IMR-90 (cell line): ENCODE measurements at regions not wholly inside any gene's neighbourhood (a gene's known extent, or its start where the extent isn't known, plus 50 kb on each side); places are given as distances from the start of the nearest gene placed in this dataset.

Source experiments
- ATAC-seq: fragments of 200-7000 bp; cut with Tn5 transposase; 2 replicates; pipeline ENCODE4 v1.9.1; 2020; ENCODE audit warnings: low read depth, mild to moderate bottlenecking, moderate library complexity
- BruUV-seq: library from RNA; stranded (reverse); fragments of 400-500 nt; replicated peaks from 2 replicates; lab custom pipeline; 2021; lab: Mats Ljungman, UMichigan
- CTCF ChIA-PET: fragments of 300-600 bp; formaldehyde crosslinking; extraction: SDS; loops from one replicate; lab custom pipeline; 2021; ENCODE audit warnings: antibody characterized with exemption; lab: Yijun Ruan, JAX
- POLR2A ChIA-PET: fragments of 300-600 bp; sonication (Branson Sonifier 250); formaldehyde crosslinking; loops from one replicate; lab custom pipeline; 2022; ENCODE audit warnings: antibody characterized with exemption; ENCODE audit not compliant: unreplicated experiment; lab: Charles Lee
- DNase-seq: peaks from one replicate; pipeline ENCODE4 v3.0.0; 2013
- H2AFZ ChIP-seq: replicated peaks from 2 replicates; pipeline ENCODE3; 2013; ENCODE audit warnings: low read length, mild to moderate bottlenecking; ENCODE audit not compliant: poor library complexity
- H2AK5ac ChIP-seq: 2 replicates; pipeline ENCODE4 v1.6.1; 2013; ENCODE audit warnings: low read depth, low read length, inconsistent platforms
- H2AK9ac ChIP-seq: replicated peaks from 2 replicates; pipeline ENCODE3; 2013; ENCODE audit warnings: mild to moderate bottlenecking, low read depth, low read length, moderate library complexity; ENCODE audit not compliant: poor library complexity
- H2BK120ac ChIP-seq: 2 replicates; pipeline ENCODE4 v1.6.1; 2013; ENCODE audit warnings: low read depth, low read length, inconsistent platforms
- H2BK15ac ChIP-seq: 3 replicates; pipeline ENCODE4 v1.6.1; 2013; ENCODE audit warnings: low read depth, low read length, inconsistent platforms
- H2BK20ac ChIP-seq: 2 replicates; pipeline ENCODE4 v1.6.1; 2013; ENCODE audit warnings: low read depth, mild to moderate bottlenecking, inconsistent platforms, low read length, moderate library complexity
- H2BK5ac ChIP-seq: 2 replicates; pipeline ENCODE4 v1.6.1; 2013; ENCODE audit warnings: mild to moderate bottlenecking, low read depth, low read length, inconsistent platforms; ENCODE audit not compliant: poor library complexity, severe bottlenecking
- H3K14ac ChIP-seq: replicated peaks from 2 replicates; pipeline ENCODE4 v1.6.1; 2013; ENCODE audit warnings: low read depth, low read length, inconsistent platforms
- H3K18ac ChIP-seq: 2 replicates; pipeline ENCODE4 v1.6.1; 2013; ENCODE audit warnings: low read depth, low read length, control low read depth
- H3K23ac ChIP-seq: 2 replicates; pipeline ENCODE4 v1.6.1; 2013; ENCODE audit warnings: low read depth, low read length, inconsistent platforms
- H3K27ac ChIP-seq: 2 replicates; pipeline ENCODE4 v1.5.1; 2013; ENCODE audit warnings: mild to moderate bottlenecking, control low read depth, low read length; ENCODE audit not compliant: insufficient read depth
- H3K27me3 ChIP-seq: 2 replicates; pipeline ENCODE4 v1.6.1; 2013; ENCODE audit warnings: low read length; ENCODE audit not compliant: control insufficient read depth, insufficient read depth
- H3K36me3 ChIP-seq: 2 replicates; pipeline ENCODE4 v1.6.1; 2013; ENCODE audit warnings: low read length, mixed read lengths; ENCODE audit not compliant: control insufficient read depth, insufficient read depth
- H3K4ac ChIP-seq: 2 replicates; pipeline ENCODE4 v1.6.1; 2013; ENCODE audit warnings: low read depth, low read length, inconsistent platforms
- H3K4me1 ChIP-seq: 2 replicates; pipeline ENCODE4 v1.6.1; 2013; ENCODE audit warnings: low read length, mixed read lengths; ENCODE audit not compliant: control insufficient read depth, insufficient read depth
- H3K4me2 ChIP-seq: 2 replicates; pipeline ENCODE4 v1.6.1; 2013; ENCODE audit warnings: low read depth, mild to moderate bottlenecking, control low read depth, low read length, moderate library complexity
- H3K4me3 ChIP-seq: 2 replicates; pipeline ENCODE4 v1.5.1; 2013; ENCODE audit warnings: low read depth, mild to moderate bottlenecking, control low read depth, low read length, moderate library complexity; ENCODE audit not compliant: insufficient read depth
- H3K56ac ChIP-seq: 2 replicates; pipeline ENCODE4 v1.6.1; 2013; ENCODE audit warnings: low read length, inconsistent platforms; ENCODE audit not compliant: insufficient read depth; ENCODE audit errors: extremely low read depth
- H3K79me1 ChIP-seq, 2 experiments: 2 replicates each; pipeline ENCODE4 v1.6.1; 2013; ENCODE audit warnings: low read length in 2 of 2, inconsistent platforms in 1 of 2, low read depth in 1 of 2
- H3K9ac ChIP-seq: 2 replicates; pipeline ENCODE4 v1.6.1; 2013; ENCODE audit warnings: low read depth, low read length, control low read depth
- H3K9me1 ChIP-seq: 2 replicates; pipeline ENCODE4 v1.6.1; 2013; ENCODE audit warnings: low read length, inconsistent platforms; ENCODE audit not compliant: insufficient read depth
- H3K9me3 ChIP-seq: 2 replicates; pipeline ENCODE4 v1.6.1; 2013; ENCODE audit warnings: low read length; ENCODE audit not compliant: control insufficient read depth, insufficient read depth
- H4K20me1 ChIP-seq: 2 replicates; pipeline ENCODE4 v1.6.1; 2013; ENCODE audit warnings: low read length, inconsistent platforms; ENCODE audit not compliant: insufficient read depth
- H4K5ac ChIP-seq: 2 replicates; pipeline ENCODE4 v1.6.1; 2013; ENCODE audit warnings: mild to moderate bottlenecking, low read depth, low read length, control low read depth
- H4K8ac ChIP-seq, 2 experiments: 2 replicates each; pipeline ENCODE4 v1.6.1; 2013; ENCODE audit warnings: low read depth in 2 of 2, low read length in 2 of 2, control low read depth in 1 of 2, inconsistent platforms in 1 of 2
- H4K91ac ChIP-seq: 2 replicates; pipeline ENCODE4 v1.6.1; 2013; ENCODE audit warnings: low read depth, low read length, inconsistent platforms; ENCODE audit not compliant: insufficient read depth
- BHLHE40 ChIP-seq: fragments of 150-350 bp; IDR thresholded peaks from 2 replicates; pipeline ENCODE4 v1.6.1; 2016; ENCODE audit warnings: mild to moderate bottlenecking, low read depth, low read length
- CEBPB ChIP-seq: IDR thresholded peaks from 2 replicates; pipeline ENCODE4 v1.6.1; 2012; ENCODE audit warnings: low read depth, low read length, improper control_type of control experiment
- CHD1 ChIP-seq: IDR thresholded peaks from 2 replicates; pipeline ENCODE4 v1.6.1; 2012; ENCODE audit warnings: low read depth, low read length, improper control_type of control experiment
- RAD21 ChIP-seq: IDR thresholded peaks from 2 replicates; pipeline ENCODE4 v1.6.1; 2012; ENCODE audit warnings: low read length, improper control_type of control experiment
- RCOR1 ChIP-seq: IDR thresholded peaks from 2 replicates; pipeline ENCODE4 v1.6.1; 2012; ENCODE audit warnings: mild to moderate bottlenecking, low read length, improper control_type of control experiment; ENCODE audit not compliant: insufficient replicate concordance
- RFX5 ChIP-seq: IDR thresholded peaks from 2 replicates; pipeline ENCODE4 v1.8.0; 2012; ENCODE audit warnings: low read depth, mild to moderate bottlenecking, low read length, moderate library complexity
- SMC3 ChIP-seq: fragments of 150-350 bp; IDR thresholded peaks from 2 replicates; pipeline ENCODE4 v1.6.1; 2016; ENCODE audit warnings: low read depth, mild to moderate bottlenecking, antibody characterized with exemption, low read length, moderate library complexity
- WGBS, 2 experiments: methylation state at CpG; one replicate each; pipeline versions ENCODE4 v1.1.5 to v1.1.7; 2013; ENCODE audit warnings: missing lambda C conversion rate in 2 of 2; ENCODE audit not compliant: insufficient read length in 1 of 2; ENCODE audit errors: extremely low coverage in 2 of 2; 5-methylcytosine and 5-hydroxymethylcytosine counted together
- dilution Hi-C: fragments of 300-500 bp; cut with HindIII; formaldehyde crosslinking; loops from one replicate; pipeline ENCODE4 v1.14.3; 2018; ENCODE audit warnings: low sequenced_read_pairs; ENCODE audit not compliant: unreplicated experiment
- in situ Hi-C: fragments of 300-500 bp; cut with MboI; formaldehyde crosslinking; loops from 3 replicates; pipeline ENCODE4 v1.14.3; 2019; ENCODE audit warnings: low sequenced_read_pairs, inconsistent platforms, mixed read lengths
- intact Hi-C: fragments of 100-400 bp; cut with micrococcal nuclease; formaldehyde crosslinking; loops from 2 replicates; pipeline ENCODE4 v1.10.0; 2022
- TF ChIP-seq, protein P1 (sequence below): fragments of 150-350 bp; IDR thresholded peaks from 2 replicates; pipeline ENCODE4 v1.6.1; 2016; ENCODE audit warnings: low read depth, mild to moderate bottlenecking, low read length, moderate library complexity, borderline replicate concordance
- TF ChIP-seq, protein P2 (sequence below): fragments of 150-350 bp; IDR thresholded peaks from 2 replicates; pipeline ENCODE4 v1.6.1; 2017; ENCODE audit warnings: mild to moderate bottlenecking, antibody characterized with exemption, low read length, low read depth
- TF ChIP-seq, protein P3 (sequence below): conservative IDR thresholded peaks from 2 replicates; pipeline ENCODE4 v1.5.1; 2012; ENCODE audit warnings: mild to moderate bottlenecking, low read depth, low read length, improper control_type of control experiment

DNA sequence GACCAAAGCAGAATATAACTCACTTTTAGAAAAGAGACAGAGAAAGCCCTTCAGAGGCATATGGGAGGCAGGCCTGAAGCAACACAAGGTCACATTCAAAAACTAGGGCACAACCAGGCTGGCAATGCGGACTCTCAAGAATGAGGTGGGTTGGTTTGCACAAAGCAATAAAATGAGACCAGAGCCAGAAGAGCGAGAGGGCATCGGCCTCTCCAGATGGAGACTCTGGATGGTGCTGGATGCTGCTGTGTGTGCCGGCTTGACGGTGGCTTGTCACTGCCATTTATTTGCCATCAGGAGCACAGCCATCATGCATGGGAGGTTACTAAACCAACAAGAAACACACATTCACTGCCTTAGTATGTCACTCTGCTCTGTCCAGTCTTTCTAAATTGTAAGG, 649.4 kb downstream of the DIAPH3 start:
- Histone ChIP-seq H3K4me2 (no peak overlapping the region), H4K8ac (no peak overlapping the region), H3K27ac (no peak overlapping the region), H2AFZ (no peak overlapping the region), H2BK5ac (no peak overlapping the region), H3K18ac (no peak overlapping the region), H4K5ac (no peak overlapping the region), H2BK20ac (no peak overlapping the region), H3K36me3 (no peaks in the 10 kb centered on the region), H2BK120ac (no peak overlapping the region), H3K4me3 (no peak overlapping the region), H3K23ac (no peak overlapping the region), H3K9me1 (no peaks in the 10 kb centered on the region), H4K20me1 (no peaks in the 10 kb centered on the region), H2AK9ac (no peak overlapping the region), H4K91ac (no peak overlapping the region), H2BK15ac (no peak overlapping the region), H3K9ac (no peak overlapping the region), H3K56ac (no peak overlapping the region), H3K4me1 (no peaks in the 10 kb centered on the region), H3K4ac (no peak overlapping the region), H3K14ac (no peak overlapping the region), H3K27me3 (no peaks in the 10 kb centered on the region; the same call in 1 of the 2 replicates), H3K79me1 (no peaks in the 10 kb centered on the region), H3K9me3 (no peaks in the 10 kb centered on the region), H2AK5ac (no peak overlapping the region)
- ATAC-seq (no peak), DNase-seq (no peak)
- TF ChIP-seq CEBPB (no peak), CHD1 (no peak), RAD21 (no peak), BHLHE40 (no peak), SMC3 (no peak), RCOR1 (no peak), RFX5 (no peak)
- TF ChIP-seq, protein P1, sequence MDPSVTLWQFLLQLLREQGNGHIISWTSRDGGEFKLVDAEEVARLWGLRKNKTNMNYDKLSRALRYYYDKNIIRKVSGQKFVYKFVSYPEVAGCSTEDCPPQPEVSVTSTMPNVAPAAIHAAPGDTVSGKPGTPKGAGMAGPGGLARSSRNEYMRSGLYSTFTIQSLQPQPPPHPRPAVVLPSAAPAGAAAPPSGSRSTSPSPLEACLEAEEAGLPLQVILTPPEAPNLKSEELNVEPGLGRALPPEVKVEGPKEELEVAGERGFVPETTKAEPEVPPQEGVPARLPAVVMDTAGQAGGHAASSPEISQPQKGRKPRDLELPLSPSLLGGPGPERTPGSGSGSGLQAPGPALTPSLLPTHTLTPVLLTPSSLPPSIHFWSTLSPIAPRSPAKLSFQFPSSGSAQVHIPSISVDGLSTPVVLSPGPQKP, result no peak
- TF ChIP-seq, protein P2, sequence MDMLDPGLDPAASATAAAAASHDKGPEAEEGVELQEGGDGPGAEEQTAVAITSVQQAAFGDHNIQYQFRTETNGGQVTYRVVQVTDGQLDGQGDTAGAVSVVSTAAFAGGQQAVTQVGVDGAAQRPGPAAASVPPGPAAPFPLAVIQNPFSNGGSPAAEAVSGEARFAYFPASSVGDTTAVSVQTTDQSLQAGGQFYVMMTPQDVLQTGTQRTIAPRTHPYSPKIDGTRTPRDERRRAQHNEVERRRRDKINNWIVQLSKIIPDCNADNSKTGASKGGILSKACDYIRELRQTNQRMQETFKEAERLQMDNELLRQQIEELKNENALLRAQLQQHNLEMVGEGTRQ, result no peak
- TF ChIP-seq, protein P3, sequence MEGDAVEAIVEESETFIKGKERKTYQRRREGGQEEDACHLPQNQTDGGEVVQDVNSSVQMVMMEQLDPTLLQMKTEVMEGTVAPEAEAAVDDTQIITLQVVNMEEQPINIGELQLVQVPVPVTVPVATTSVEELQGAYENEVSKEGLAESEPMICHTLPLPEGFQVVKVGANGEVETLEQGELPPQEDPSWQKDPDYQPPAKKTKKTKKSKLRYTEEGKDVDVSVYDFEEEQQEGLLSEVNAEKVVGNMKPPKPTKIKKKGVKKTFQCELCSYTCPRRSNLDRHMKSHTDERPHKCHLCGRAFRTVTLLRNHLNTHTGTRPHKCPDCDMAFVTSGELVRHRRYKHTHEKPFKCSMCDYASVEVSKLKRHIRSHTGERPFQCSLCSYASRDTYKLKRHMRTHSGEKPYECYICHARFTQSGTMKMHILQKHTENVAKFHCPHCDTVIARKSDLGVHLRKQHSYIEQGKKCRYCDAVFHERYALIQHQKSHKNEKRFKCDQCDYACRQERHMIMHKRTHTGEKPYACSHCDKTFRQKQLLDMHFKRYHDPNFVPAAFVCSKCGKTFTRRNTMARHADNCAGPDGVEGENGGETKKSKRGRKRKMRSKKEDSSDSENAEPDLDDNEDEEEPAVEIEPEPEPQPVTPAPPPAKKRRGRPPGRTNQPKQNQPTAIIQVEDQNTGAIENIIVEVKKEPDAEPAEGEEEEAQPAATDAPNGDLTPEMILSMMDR, result no peak
- CTCF ChIA-PET, result no interaction called here
- dilution Hi-C loops (no loop called here), intact Hi-C loops (no loop called here), in situ Hi-C loops (no loop called here)
- no TSS peak for BruUV-seq
- WGBS, 2 experiments, result no CpG with 5 or more reads among the region's 5 CpGs
- POLR2A ChIA-PET, result no interaction called here
